Medulla oblongata (tissue), 1 donor: ENCODE measurements at regions not wholly inside any gene's neighbourhood (a gene's known extent, or its start where the extent isn't known, plus 50 kb on each side); places are given as distances from the start of the nearest gene placed in this dataset.

Experiments
- DNase-seq: peaks from one replicate; pipeline ENCODE4 v3.0.0-alpha.2; 2015; ENCODE audit errors: extremely low spot score

DNA sequence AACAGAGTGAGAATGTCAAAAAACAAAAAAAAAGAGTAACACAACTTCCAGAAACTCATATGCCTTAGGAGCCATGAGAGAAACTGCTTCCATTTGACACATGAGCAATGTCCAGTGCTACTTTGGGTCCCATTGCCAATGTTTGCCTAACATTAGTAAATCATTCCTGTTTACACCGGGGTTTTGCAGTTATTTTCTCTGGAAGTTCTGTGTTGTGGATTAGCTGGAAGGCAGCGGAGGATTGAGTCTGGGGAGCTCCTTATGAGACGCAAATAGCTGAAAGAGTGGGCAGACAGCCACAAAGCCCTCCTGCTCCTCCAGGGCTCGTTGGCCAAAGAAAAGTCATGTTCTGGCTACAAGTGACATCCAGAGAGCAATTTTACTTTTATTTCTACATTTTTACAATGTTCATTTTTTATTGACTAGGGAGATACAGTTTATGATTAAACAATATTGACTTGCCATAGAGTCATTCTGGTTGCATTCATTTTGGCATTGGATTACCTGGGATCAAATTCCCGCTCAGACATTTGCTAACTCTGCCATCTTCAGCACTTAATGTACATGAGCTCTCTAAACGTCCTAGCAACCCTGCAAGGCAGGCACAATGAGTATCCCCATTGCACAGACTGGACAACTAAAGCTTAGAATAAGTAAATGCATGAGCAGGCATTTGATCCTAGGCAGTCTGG lies 66.4 kb upstream of the GALNT2 start:
- no peak for DNase-seq

DNA sequence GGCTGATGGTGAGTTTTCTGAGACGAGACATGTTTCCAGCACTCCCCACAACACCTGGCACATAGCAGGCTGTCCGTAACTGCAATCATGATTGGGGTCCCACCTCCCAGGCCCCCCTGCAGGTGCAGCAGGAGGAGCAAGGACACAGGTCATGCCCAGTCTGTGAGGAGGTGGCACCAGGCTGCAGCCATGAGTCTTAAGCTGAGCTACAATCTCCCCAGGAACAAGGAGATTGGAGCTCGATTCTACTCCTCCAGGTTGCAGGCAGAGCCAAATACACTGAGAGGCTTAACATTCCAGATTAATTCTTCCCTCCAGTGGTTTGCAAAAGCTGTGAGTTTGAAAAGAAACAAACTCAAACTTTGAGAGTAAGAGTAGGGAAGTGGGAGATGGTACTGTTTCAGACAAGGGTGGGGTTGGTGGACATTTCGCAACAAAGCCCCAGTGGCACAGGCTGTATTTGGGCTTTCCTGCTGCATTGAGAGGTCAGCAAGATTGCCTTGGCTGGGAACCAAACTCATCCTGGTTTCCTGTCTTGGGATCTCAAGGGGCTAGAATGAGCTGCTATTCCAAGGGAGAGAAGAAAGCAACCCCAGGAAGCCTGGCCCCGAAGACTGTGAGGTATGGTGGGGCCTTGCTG lies 64.8 kb upstream of the GALNT2 start:
- DNase-seq: peak; percentile 71

DNA sequence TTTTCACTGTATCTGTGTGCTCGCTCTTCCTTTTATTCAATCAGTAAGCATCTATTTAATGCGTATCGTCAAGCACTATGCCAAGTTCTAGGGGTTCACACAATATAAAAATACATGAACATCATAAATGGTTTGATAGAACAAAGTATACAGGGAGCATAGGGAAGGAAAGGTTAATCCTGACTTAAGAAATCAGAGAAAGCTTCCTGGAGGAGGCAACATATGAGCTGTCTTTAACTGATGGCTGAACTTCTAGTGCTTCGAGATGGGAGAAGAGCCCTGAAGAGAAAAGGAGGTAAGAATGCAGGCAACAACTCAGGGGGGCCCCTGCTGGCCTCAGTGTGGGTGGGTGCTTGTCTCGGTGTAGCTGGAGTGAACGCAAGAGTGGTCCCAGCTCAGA lies 63.6 kb upstream of the GALNT2 start:
- DNase-seq: no peak

- no peak for DNase-seq
Observed at GRCh38 chr1:230005040-230005439, 62.0 kb upstream of the GALNT2 start.

- DNase-seq: no peak
Observed at GRCh38 chr1:230008721-230009120, 58.3 kb upstream of the GALNT2 start.

GRCh38 chr1:230009611-230010313 lies 57.3 kb upstream of the GALNT2 start:
- DNase-seq: no peak

GRCh38 chr1:230010603-230011332 lies 56.3 kb upstream of the GALNT2 start:
- no peak for DNase-seq

DNA sequence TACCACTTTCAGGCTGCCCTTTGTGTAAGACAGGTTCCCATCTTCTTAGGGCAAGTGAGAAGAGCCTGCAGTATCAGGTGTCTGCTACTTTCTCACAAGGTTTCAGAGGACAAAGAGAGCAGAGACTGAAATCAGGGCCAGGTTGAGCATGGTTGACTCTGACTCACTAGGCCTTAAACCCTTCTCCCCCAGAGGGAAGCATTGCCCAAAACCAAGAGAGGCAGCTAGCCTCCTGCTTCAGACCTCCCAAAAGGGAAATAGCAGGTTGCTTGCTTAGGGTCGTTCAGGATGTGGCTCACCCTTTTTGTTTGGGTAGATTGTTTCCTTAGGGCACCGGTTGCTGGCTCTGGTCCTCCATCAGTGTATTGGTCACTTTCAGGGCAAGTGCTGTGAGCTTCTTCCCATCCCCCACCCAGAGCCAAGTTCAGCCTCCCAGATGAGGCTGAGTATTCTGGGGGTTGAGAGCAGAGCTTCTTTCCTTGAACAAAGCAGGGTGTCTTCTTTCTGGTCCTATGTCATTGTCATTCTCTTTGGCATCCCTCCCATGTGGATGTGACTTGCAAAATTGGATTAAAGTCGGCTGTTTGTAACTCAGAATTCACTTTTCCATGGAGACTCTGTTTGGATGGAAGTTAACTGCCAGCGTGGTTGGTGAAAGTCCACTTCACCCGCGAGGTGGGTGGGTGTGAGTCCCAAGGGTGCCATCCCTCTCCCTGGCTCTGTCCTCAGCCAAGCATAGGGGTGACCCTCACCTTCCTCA lies 55.5 kb upstream of the GALNT2 start:
- no peak for DNase-seq

DNA sequence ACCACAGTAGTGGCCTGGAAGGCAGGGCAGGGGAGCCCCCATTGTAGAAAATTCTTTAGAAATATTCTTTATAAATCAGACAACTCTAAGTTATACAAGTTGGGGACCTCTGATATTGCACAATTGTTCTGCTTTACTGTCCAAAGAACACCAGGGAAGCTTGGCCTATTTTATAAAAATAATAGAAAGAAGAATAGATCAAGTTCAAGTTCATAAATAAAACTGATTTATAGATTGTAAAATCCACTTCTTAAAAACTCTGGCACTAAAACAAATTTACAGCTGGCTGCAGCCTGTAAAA lies 55.0 kb upstream of the GALNT2 start:
- no peak for DNase-seq

GRCh38 chr1:230012741-230013140 lies 54.3 kb upstream of the GALNT2 start:
- no peak for DNase-seq

DNA sequence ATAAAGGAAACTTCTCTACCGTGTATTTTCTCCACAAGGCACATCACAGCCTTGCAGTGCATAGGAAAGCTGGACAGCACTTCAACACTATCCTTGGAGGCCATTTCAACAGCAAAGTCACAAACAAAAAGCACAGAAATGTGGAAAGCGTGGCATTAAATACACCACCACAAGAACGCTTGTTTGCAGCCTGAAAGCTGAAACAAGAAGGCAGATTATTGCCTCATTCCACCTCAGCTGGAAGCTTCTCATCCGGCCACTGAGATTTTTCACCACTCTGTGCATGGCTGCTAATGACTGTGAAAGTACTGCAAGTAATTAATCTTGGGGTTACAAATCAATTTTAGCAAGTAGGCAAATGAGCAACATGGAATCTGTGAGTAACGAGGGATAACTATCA lies 50.9 kb upstream of the GALNT2 start:
- no peak for DNase-seq
